ENCODE measurements at regions not wholly inside any gene's neighbourhood (a gene's known extent, or its start where the extent isn't known, plus 50 kb on each side); places are given as distances from the start of the nearest gene placed in this dataset.

- H3K27me3 ChIP-seq (ENCODE audit: insufficient read depth, low read length), result no peaks in the 10 kb centered on the region
- H3K27ac ChIP-seq (ENCODE audit: low read depth, low read length), result no peak overlapping the region
- no peaks in the 10 kb centered on the region for H4K20me1 ChIP-seq (ENCODE audit: insufficient read depth)
- H3K79me2 ChIP-seq (ENCODE audit: insufficient read depth, low read length), result no peaks in the 10 kb centered on the region
- no peak overlapping the region for H2AFZ ChIP-seq (ENCODE audit: low read depth, low read length, poor library complexity, severe bottlenecking)
- H3K9ac ChIP-seq (ENCODE audit: low read length), result no peak overlapping the region
- no TSS peak for BruUV-seq (replicated peaks)
- H3K9me2 ChIP-seq (ENCODE audit: insufficient read depth), result no peaks in the 10 kb centered on the region
- intact Hi-C loops (cut with micrococcal nuclease), result no loop called here
- ChIA-PET POLR2A (no interaction called here), RAD21 (ENCODE audit: low non-redundant PET in 1 of 2, low total read pairs in 2 of 2, uncharacterized antibody in 2 of 2, unreplicated experiment in 2 of 2) (no interaction called here), CTCF (no interaction called here)
- DNase-seq (ENCODE audit: low read depth, low spot score) (no peak), ATAC-seq (no peak)
- no peak overlapping the region for H3K4me3 ChIP-seq (replicated peaks in 1 of 2; ENCODE audit: low read depth in 1 of 2, low read length in 2 of 2)
- H3K36me3 ChIP-seq (ENCODE audit: control insufficient read depth in 1 of 2, insufficient read depth in 2 of 2, low read length in 2 of 2), result no peaks in the 10 kb centered on the region
- H3K4me1 ChIP-seq (ENCODE audit: control insufficient read depth in 1 of 2, insufficient read depth in 2 of 2, low read length in 2 of 2), result no peaks in the 10 kb centered on the region
- TF ChIP-seq ZNF274 (IDR thresholded peaks at IDR 0.05; ENCODE audit: low read depth, low read length), result no peak
- TF ChIP-seq REST (IDR thresholded peaks at IDR 0.05; ENCODE audit: low read depth), result no peak
- no peak for TF ChIP-seq SIN3A (IDR thresholded peaks at IDR 0.05; ENCODE audit: low read depth)
- no peak for TF ChIP-seq MAX (IDR thresholded peaks at IDR 0.05)
- TF ChIP-seq EZH2phosphoT487 (IDR thresholded peaks at IDR 0.05; ENCODE audit: borderline replicate concordance), result no peak
- no peak for TF ChIP-seq EGR1 (IDR thresholded peaks at IDR 0.05; ENCODE audit: low read depth)
- TF ChIP-seq ELF1 (IDR thresholded peaks at IDR 0.05; ENCODE audit: borderline replicate concordance, low read depth), result no peak
- H3K4me2 ChIP-seq (ENCODE audit: low read length), result no peak overlapping the region
- H3K9me3 ChIP-seq (ENCODE audit: control insufficient read depth in 1 of 2, insufficient read depth in 1 of 2, low read depth in 1 of 2, low read length in 2 of 2), result peaks cover 11 to 14% of the 10 kb centered on the region in 2 experiments; a peak in 2 of 4 replicates
Measured at GRCh38 chr2:21890041-21890440, 766.3 kb downstream of the TDRD15 start.

DNA sequence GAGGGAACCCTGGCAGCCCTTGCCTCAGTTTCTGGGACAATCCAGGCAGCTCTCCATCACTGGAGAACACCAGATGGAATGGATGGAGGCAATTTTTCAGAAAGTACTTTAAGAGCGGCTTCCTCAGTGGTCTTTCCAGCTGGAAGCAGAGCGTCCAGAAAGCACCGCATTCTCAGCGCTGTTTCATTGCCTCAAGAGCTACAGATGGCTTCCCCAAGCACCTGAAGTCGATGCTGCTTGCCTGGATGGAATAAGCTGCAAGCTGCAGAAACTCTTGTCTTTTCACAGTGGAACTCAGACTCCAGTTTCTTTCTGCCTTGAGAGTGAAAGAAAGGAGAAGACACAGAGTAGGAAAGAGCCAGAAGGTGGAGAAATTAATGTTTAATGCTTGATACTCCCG lies 766.9 kb downstream of the TDRD15 start:
- H2AFZ ChIP-seq (ENCODE audit: low read depth, low read length, poor library complexity, severe bottlenecking), result no peak overlapping the region
- H3K27ac ChIP-seq (ENCODE audit: low read depth, low read length), result no peak overlapping the region
- no peak for DNase-seq (ENCODE audit: low read depth, low spot score)
- H3K9me2 ChIP-seq (ENCODE audit: insufficient read depth), result no peaks in the 10 kb centered on the region
- RAD21 ChIA-PET (ENCODE audit: low non-redundant PET in 1 of 2, low total read pairs in 2 of 2, uncharacterized antibody in 2 of 2, unreplicated experiment in 2 of 2), result no interaction called here
- no peak overlapping the region for H3K4me3 ChIP-seq (replicated peaks in 1 of 2; ENCODE audit: low read depth in 1 of 2, low read length in 2 of 2)
- no TSS peak for BruUV-seq (replicated peaks)
- peaks cover 11 to 19% of the 10 kb centered on the region in 2 experiments; a peak in 2 of 4 replicates for H3K9me3 ChIP-seq (ENCODE audit: control insufficient read depth in 1 of 2, insufficient read depth in 1 of 2, low read depth in 1 of 2, low read length in 2 of 2)
- POLR2A ChIA-PET, result no interaction called here
- H3K79me2 ChIP-seq (ENCODE audit: insufficient read depth, low read length), result no peaks in the 10 kb centered on the region
- intact Hi-C loops (cut with micrococcal nuclease), result no loop called here
- H3K9ac ChIP-seq (ENCODE audit: low read length), result no peak overlapping the region
- no peak for ATAC-seq
- TF ChIP-seq, protein P1, sequence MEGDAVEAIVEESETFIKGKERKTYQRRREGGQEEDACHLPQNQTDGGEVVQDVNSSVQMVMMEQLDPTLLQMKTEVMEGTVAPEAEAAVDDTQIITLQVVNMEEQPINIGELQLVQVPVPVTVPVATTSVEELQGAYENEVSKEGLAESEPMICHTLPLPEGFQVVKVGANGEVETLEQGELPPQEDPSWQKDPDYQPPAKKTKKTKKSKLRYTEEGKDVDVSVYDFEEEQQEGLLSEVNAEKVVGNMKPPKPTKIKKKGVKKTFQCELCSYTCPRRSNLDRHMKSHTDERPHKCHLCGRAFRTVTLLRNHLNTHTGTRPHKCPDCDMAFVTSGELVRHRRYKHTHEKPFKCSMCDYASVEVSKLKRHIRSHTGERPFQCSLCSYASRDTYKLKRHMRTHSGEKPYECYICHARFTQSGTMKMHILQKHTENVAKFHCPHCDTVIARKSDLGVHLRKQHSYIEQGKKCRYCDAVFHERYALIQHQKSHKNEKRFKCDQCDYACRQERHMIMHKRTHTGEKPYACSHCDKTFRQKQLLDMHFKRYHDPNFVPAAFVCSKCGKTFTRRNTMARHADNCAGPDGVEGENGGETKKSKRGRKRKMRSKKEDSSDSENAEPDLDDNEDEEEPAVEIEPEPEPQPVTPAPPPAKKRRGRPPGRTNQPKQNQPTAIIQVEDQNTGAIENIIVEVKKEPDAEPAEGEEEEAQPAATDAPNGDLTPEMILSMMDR (IDR thresholded peaks at IDR 0.05 in 2 of 3, conservative IDR thresholded peaks at IDR 0.05 in 1 of 3; ENCODE audit: borderline replicate concordance in 1 of 3, insufficient read depth in 1 of 3, low read depth in 2 of 3, low read length in 2 of 3), result no peak
- TF ChIP-seq SRF (IDR thresholded peaks at IDR 0.05; ENCODE audit: low read depth) (no peak), ZNF274 (IDR thresholded peaks at IDR 0.05; ENCODE audit: low read depth, low read length) (no peak), ELF1 (IDR thresholded peaks at IDR 0.05; ENCODE audit: borderline replicate concordance, low read depth) (no peak), SIN3A (IDR thresholded peaks at IDR 0.05; ENCODE audit: low read depth) (no peak), REST (IDR thresholded peaks at IDR 0.05; ENCODE audit: low read depth) (no peak), ATF3 (IDR thresholded peaks at IDR 0.05) (no peak)
- H3K4me2 ChIP-seq (ENCODE audit: low read length), result no peak overlapping the region
- no peaks in the 10 kb centered on the region for H3K4me1 ChIP-seq (ENCODE audit: control insufficient read depth in 1 of 2, insufficient read depth in 2 of 2, low read length in 2 of 2)
- no peaks in the 10 kb centered on the region for H3K36me3 ChIP-seq (ENCODE audit: control insufficient read depth in 1 of 2, insufficient read depth in 2 of 2, low read length in 2 of 2)
- CTCF ChIA-PET, result no interaction called here
- H4K20me1 ChIP-seq (ENCODE audit: insufficient read depth), result no peaks in the 10 kb centered on the region
- H3K27me3 ChIP-seq (ENCODE audit: insufficient read depth, low read length), result no peaks in the 10 kb centered on the region
